HTR-8/SVneo (cell line): ENCODE measurements at regions not wholly inside any gene's neighbourhood (a gene's known extent, or its start where the extent isn't known, plus 50 kb on each side); places are given as distances from the start of the nearest gene placed in this dataset.
"Not testable (repeated sequence)": the region's sequence is repeated elsewhere in the genome, so short reads cannot be mapped to it uniquely, and the experiment has no call there.

Source experiments
- DNase-seq: peaks from one replicate; pipeline ENCODE4 v3.0.0; 2011; ENCODE audit warnings: low spot score, mixed read lengths; ENCODE audit not compliant: insufficient read length
- FAIRE-seq: peaks from 2 replicates; lab custom pipeline; 2011; peaks lifted over from hg19 to GRCh38; lab: Jason Lieb, UNC

DNA sequence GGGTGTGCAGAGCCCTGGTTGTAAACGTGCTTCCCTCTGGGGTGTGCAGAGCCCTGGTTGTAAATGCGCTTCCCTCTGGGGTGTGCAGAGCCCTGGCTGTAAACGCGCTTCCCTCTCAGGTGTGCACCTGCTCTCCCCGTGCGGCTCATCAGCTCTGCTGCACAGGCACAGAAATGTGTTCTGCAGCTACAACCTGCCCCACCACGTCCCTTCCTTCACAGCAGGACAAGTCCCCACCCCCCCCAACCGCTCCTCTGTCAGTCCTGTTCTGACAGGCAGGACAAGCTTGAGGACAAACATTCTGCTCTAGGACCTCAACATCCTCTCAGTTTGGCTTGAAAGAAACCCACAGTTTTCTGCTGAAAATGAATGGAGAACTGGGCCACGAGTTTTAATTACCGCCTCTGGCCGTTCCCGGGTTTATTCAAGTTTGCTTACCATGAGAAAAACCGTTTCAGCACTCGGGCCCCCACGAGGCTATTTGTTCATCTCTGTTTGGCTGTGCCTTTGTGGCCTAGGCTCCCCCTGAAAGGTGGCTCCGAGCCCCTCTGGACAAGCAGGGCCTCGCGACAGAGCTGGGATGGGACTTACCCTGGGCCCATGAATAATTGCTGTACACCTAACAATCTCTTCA lies 81.0 kb upstream of the ASB18 start:
- FAIRE-seq, result no peak

DNA sequence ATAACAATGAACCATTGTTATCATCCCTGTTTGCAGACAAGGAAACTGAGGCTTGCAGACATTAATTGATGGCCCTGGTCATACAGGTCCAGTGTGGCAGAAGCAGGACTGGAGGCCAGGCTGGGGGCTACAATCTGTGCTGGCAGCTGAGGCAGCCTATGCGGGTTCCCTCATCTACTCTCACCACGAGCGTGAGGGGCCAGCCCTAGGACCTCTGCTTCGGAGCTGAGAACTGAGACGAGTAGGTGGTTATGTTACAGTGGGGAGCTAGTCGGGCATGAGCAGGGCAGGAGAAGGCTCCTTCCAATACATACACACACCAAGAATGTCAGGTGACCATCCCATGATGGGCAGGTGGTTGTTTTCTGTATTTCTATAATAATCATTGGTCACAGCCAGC lies 82.2 kb upstream of the ASB18 start:
- FAIRE-seq, result no peak
- DNase-seq, result no peak

More for the DNA sequence above, 81.0 kb upstream of the ASB18 start:
- DNase-seq, result no peak

DNA sequence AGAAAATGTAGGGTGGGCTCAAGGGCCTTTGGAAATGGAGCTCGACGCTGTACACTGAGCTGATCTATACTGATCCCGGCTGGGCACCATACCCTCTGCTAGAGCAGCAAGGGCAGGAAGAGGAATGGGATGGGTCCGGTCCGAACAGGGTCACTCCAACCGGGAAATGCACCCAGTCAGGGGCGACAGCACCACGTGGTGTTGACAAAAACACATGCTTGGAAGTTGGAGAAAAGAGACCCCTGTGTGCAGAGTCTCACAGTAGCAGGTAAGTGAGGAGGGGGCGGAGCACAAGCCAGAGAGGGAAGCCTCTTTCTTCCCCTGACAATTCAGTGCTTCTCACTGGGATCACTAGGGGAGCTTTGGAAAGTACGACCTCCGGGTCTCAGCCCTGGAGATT lies 84.1 kb upstream of the ASB18 start:
- FAIRE-seq (no peak), DNase-seq (no peak)

DNA sequence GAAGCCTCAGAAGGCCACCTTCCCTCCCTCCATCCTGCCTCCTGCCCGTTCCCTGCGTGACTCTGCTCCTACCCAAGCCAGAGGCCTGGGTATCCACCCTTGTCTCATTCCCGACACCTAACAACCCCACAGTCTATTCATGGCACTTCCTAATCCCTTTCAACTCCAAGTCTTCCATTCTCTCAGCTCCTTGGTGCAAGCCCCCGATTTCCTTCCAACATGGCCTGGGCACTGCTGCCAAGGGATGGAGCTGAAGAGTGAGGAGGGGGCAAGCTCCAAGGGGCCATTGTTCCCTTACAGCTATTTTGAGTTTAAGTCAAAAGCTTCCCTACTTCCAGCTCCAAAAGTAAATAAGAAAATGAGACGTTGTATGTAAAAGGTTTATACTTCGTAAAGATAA lies 84.8 kb upstream of the ASB18 start:
- FAIRE-seq (no peak), DNase-seq (no peak)

DNA sequence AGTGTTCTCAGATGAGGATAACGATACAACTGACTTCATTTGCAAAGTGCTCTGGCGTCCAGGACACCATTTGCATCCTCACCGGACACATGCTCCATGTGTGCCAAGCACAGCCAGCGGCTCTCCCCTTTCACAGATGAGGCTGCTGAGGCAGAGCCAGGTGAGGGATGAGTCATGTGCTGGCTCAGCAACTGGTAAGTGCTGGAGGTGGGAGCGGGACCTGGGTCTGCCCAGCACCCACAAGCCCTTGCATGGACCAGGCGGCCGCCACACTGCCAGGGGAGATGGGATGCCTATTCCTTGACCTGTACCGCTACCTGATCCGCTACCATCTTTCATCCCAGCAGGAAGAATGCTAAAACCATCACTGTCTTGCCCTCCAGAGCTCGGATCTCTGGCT lies 86.2 kb upstream of the ASB18 start:
- FAIRE-seq, result no peak
- DNase-seq, result no peak

DNA sequence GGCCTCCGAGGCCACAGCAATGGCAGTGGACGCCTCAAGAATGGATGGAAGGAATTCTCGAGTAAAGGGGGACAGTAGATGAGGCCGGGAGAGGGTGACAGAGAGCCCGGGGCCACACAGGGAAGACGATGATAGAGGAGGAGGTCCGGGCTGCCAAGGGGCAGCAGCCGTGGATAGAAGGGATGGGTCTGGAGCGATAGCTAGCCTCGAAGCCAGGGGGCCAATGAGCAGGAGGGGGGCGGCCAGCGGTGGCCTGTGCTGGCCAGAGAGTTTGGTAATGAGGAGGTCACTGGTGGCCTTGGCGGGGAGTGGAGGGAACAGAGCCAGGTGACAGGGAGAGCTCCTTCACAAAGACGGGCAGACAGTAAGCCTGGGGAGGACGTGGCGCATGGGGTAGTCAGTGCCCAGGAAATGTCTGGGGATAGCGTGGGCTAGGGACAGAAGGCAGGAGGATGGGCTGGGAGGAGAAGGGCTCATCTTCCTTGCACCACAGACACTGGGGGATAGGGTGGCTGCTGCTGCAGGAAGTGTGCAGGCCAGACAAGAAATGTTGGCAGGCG lies 87.8 kb upstream of the ASB18 start:
- FAIRE-seq, result no peak

DNA sequence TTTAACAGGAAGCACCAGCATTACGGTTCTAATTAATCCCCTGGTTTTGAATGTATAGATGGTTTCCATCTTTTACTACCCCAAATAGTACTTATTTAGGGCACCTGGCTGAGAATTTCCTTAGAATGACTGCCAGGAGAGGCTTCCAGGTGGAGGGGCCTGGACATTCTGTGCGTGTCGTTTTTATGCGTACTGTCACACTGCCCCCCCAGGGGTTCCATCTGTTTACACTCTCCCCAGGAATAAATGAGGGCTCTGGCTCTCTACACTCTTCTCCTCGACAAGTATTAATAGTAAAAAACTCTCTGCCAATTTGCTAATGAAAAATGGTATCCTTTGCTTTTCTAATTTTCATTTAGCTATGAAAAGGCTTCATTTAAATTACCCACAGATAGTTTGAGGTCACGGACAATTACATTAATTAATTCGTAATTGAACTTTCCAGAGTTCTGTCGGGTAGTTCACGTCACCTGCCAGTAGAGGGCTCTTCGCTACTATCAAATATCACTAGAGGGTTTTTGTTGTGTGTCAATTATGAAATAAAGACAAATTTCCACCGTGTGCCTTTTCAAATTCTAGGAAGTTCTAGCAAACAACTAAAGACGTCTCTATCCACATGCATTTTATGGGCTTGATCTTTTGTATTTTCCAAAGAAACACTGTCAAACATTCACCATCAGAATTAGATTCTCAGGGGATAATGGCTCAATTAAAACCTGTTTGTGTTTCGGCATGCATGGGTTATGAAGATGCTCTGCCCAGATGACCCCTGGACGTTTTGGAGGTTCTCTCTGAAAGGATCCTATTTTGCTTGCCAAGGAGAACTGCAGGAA lies 88.8 kb upstream of the ASB18 start:
- DNase-seq, result peak; percentile 32
- no peak for FAIRE-seq

More for the DNA sequence above, 87.8 kb upstream of the ASB18 start:
- no peak for DNase-seq

DNA sequence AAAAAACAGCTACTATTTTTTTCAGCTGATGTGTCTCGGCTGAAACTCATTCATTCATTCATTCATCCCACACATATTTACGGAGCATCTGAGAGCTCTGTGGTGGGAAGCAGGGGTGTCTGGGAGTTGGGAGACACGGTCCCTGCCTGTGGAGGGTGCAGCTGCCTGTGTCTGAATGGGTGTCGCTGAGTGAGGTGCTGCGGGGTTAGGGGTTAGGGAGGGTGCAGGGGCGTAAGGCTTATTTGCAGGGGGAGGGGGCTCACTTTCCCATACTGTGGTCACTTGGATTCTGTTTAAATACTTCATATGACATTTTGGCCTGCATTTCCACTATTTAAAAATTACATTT lies 89.4 kb upstream of the ASB18 start:
- FAIRE-seq (no peak), DNase-seq (no peak)

DNA sequence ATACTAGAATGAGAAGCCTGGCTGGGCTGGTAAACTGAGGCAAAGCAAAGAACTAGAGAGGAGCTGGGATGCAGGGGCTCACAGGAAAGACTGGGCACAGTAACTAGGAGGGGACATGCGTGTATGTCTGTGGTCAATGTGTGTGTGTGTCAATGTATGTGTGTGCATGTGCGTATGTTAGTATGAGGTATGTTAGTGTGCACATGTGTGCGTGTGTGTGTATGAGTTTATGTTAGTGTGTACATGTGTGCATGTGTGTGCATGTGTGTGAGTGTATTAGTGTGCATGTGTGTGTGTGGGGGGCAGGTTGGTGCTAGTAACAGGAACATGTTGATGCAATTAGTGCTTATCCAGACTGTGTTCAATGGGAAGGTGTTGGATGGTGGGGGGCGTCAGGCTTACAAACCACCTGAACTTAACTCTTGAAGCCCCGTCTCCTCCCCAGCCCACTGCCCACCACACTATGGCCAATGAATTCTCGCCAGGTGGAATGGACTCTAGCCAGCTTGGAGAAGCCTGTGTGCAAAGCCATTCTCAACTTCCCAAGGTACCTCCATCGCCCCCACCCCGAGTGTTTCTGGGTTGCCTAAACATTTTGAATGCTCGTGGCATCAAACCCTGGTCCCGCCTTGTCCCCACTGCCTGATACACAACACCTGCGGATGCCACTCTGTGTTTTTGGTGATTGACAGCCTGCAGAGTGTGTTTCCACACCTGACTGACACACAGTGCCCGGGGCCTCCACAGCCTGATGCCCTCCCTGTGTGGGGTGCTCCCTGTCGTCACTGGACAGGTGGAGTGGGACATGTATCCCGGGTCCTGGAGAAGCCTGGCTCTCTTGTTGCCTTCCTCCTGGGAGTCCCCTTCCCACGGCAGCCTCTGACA lies 90.1 kb upstream of the ASB18 start:
- peak; percentile 98 for FAIRE-seq
- DNase-seq, result no peak

DNA sequence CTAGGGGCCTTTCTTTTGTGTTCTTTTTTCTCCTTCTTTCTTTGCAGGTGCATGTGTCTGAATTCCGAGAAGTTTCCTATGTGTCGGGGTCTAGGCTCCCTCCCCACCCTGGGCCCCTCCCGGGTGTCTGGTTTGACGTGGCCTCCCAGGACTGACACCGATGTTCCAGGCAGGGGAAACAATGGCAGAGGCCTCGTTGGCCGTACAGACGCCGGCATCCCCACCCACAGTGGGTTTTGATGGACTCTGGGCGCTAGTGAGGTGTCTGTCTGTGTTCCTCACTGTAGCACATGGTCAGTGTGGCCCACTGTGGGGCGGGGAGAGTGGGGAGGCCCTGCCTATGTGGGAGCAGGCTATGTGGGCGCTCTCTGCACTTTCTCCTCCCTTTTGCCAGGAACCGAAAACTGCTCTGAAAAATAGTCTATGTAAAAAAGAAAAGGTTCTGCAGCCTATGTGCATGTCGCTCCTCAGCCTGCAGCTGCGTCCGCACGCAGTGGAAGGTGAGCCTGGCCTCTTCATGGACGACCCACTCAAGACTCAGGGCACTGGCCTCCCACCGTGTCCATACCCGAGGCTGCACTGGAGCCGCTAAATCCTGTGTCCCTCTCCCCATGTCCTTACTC lies 90.9 kb upstream of the ASB18 start:
- DNase-seq, result no peak
- FAIRE-seq, result no peak

DNA sequence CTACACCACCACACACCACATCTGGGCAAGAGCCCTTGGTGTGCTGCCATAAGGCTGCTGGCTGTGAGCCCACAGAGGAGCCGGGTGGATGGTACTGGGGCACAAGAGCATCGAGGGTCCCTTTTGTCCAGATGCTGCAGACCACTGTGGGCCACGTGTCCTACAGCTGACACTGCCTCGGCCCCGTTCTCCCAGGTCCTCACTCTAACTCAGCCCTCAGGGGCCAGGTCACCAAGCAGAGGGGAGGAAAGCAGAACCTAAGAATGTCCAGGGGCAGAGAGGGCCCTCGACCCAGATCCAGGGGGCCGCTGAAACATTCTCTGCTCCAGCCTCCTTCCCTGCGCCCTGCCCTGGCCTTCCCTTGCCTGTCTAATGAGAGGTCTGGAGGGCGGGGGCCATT lies 91.7 kb upstream of the ASB18 start:
- FAIRE-seq, result peak; percentile 63
- DNase-seq, result no peak

DNA sequence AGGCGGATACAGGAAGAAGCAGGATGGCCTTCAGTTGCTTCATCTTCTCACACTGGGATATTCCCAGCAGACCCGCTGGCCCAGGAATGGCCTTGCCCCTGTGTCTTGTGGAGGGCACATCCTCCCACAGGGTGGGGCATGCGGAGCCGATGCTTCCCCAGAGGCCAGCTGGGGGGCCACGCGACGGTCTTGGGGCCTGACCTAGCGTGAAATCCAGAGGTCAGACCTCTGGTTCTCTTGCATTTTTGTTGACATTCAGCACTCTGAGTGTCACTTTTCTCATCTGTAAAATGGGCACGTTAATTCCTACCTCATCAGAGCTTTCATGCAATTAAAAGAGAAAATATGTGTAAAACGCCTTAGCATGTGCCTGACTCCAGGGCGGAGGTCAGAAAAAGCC lies 92.1 kb upstream of the ASB18 start:
- DNase-seq, FAIRE-seq: not testable (repeated sequence)

DNA sequence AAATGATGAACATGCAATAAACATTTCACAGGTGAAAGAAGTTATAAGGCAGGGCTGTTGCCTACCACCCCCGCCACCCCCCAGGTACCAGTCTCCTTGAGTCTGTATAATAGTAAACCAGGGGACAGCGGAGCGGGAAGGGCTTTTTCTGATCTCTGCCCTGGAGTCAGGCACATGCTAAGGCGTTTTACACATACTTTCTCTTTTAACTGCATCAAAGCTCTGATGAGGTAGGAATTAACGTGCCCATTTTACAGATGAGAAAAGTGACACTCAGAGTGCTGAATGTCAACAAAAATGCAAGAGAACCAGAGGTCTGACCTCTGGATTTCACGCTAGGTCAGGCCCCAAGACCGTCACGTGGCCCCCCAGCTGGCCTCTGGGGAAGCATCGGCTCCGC lies 94.3 kb upstream of the ASB18 start:
- peak; percentile 46 for FAIRE-seq
- not testable (repeated sequence) for DNase-seq

DNA sequence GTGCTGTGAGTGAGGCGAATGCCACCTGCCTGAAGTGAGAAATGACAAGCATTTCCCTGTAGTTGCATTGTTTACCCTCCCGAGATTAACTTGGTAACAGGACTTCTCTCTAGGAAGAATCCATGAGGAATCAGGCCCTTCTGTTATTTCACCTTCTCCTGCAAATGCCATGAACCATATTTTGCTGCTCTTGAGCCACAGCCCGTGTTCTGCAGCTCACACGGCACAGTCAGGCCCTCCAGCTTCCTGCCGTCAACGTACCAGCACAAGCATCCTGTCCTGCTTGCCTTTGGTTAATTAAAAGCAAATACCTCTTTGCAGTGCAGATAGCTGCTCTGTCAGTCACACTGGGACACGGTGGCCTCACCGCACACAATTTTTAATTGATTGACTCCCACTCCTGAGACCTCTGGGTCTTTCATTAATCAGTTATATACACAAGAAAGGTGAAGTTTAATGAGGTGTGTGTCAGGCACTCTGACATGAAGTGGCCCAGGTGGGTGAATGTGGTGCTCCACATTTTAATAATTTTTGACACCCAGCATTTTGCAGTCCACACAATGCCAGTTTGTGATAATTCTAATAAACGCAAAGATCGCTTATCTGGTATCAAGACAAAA lies 95.3 kb upstream of the ASB18 start:
- DNase-seq (no peak), FAIRE-seq (no peak)

DNA sequence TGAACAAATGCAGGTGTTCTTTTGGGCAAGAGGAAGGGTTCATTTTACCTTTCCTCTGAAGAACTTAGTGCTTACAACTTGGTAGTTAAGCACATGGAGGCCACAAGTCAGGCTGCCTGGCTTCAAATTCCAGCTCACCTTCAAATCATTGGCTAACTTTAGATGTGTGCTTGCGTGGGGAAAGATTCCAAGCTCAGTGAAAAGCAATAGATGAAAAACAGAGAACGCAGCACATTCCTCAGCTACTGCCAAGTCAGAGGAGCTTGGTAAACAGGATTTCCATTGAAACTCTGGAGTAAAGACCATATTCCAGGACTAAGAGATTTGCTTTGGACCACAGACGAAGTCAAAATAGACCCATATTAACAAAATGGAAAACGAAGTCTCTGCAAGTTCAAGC lies 96.3 kb upstream of the ASB18 start:
- FAIRE-seq (no peak), DNase-seq (no peak)

DNA sequence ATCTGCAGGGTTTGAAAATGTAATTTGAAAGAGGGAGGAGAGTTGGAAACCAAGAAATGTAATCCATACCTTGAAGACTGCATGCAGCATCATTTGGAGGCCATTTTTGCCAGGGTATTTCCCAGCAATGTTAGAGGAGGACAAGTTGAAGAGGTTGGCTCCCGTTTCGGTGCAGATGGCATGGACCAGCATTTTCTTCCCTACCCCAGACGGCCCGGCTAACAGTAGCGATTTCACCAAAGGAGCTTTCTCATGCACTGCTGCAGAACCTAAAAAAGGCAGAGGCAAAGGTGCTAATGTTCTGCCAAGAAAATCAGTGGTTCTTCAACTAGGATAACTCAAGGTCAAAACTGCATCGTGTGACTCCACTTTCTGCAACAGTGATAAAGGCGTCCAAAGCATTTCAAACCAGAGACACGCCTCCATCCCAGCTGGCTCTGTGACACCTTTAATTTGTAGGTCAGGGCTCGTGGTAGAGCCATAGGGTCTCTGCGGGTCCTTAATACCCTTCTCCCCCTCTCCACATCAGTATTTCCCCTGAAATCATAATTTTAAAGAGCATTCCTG lies 99.6 kb upstream of the ASB18 start:
- FAIRE-seq, result no peak
- no peak for DNase-seq

DNA sequence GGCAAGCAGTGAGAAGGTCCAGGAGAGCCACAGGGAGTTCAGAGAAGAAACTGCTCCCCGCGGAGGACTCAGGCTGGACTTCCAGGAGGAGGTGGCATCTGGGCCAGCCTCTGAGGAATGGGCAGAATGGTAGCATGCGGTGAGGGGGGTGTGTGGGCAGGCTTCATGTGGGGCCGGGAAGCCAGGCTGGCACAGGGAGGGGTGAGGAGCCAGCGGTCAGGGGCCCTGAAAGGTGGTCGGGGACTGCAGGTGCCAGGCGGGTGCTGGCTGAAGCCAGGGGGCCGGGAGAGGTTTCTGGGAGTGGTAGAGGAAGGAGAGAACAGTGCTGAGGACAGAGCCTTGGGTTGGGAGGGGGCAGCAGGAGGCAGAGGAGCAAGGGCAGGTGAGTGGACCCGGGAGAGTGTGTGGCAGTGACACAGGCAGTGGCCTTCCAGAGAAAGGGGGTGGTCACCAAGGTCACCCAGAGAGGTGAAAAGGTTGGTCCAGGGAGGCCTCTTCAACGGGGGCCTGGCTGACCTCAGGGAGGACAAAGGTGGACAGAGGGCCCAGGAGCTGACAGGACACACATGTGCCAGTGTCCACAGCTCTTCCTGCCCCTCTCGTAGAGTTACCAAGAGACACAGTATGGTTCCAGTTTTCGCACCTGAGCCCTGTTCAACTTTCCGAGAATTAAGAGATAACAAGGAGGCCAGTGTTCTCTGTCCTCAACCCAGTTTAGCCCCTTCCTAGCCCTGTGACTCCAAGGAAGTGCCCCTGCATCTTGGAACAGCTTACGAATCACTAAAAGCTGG lies 101.2 kb upstream of the ASB18 start:
- DNase-seq, result no peak
- FAIRE-seq, result no peak

DNA sequence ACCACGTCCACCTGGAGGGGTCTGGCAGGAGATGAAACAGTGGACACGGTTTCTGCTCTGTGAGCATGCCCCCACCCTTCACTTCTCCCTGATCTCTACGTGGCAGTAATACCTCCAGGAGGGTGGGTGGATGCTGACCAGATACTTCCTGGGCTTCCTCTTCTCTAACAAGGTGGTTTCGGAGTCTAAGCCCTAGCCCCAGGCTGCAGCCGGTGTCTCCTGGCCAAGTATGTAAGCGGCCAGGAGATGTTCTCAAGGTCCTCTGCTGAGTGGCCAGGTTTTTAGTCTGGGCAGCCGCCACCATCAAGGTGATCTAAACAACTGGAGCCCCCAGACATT lies 101.8 kb upstream of the ASB18 start:
- FAIRE-seq, result no peak

DNA sequence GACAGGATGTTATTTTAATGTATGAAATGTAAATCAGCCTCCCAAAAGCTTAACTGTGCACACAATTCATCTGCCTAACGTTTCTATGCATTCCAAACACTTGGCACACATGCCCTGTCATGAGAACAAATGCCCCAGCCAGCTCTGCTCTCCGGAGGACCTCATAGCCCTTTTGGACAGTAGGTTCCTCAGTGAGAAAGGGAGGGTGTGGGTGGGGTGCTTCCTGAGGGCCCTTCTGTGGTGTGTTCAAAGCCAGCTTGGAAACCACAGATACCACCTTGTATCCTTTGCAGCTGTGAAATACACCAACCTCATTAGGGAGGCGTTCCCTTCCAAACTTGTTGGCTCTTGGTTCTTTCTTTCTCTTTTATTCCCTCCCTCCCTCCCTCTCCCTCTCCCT lies 102.2 kb upstream of the ASB18 start:
- DNase-seq (no peak), FAIRE-seq (no peak)

More for the DNA sequence above, 101.8 kb upstream of the ASB18 start:
- no peak for DNase-seq
